Heart left ventricle (tissue), 16 donors: ENCODE measurements at regions not wholly inside any gene's neighbourhood (a gene's known extent, or its start where the extent isn't known, plus 50 kb on each side); places are given as distances from the start of the nearest gene placed in this dataset.
A peak's percentile ranks its signal among the peaks of the same experiment; 100 is the strongest.

Source experiments
- ATAC-seq, 4 donors: fragments of 200-7000 bp; cut with Tn5 transposase; one replicate each; pipeline ENCODE4 v1.9.1; 2020 to 2022; ENCODE audit warnings: moderate library complexity in 4 of 4, mild to moderate bottlenecking in 3 of 4, moderate number of reproducible peaks in 1 of 4
- DNase-seq, 5 donors: peaks; one replicate each; pipeline ENCODE4 v3.0.0-alpha.2; 2020
- H3K27ac ChIP-seq, 12 donors: fragments of 200-600 bp; sonication (generic) in 4 of 12; one replicate each; pipeline versions ENCODE4 v1.5.0 to v1.8.0; 2016 to 2022; ENCODE audit warnings: mild to moderate bottlenecking in 2 of 12
- H3K27me3 ChIP-seq, 9 donors: fragments of 200-600 bp; sonication (generic) in 2 of 9; one replicate each; pipeline versions ENCODE4 v1.5.1 to v1.8.0; 2016 to 2022; ENCODE audit warnings: mild to moderate bottlenecking in 3 of 9
- H3K36me3 ChIP-seq, 9 donors: fragments of 200-600 bp; sonication (generic) in 2 of 9; one replicate each; pipeline versions ENCODE4 v1.5.0 to v1.8.0; 2018 to 2022; ENCODE audit warnings: mild to moderate bottlenecking in 2 of 9
- H3K4me1 ChIP-seq, 12 donors: fragments of 200-600 bp; sonication (generic) in 4 of 12; one replicate each; pipeline versions ENCODE4 v1.5.0 to v1.8.0; 2016 to 2022; ENCODE audit warnings: mild to moderate bottlenecking in 3 of 12
- H3K4me3 ChIP-seq, 12 donors: fragments of 200-600 bp; sonication (generic) in 4 of 12; one replicate each; pipeline versions ENCODE4 v1.5.0 to v1.8.0; 2017 to 2022; ENCODE audit warnings: mild to moderate bottlenecking in 9 of 12, moderate library complexity in 4 of 12
- H3K9me3 ChIP-seq, 12 donors: fragments of 200-600 bp; sonication (generic) in 4 of 12; one replicate each; pipeline versions ENCODE4 v1.5.0 to v1.8.0; 2016 to 2022; ENCODE audit warnings: mild to moderate bottlenecking in 1 of 12
- CTCF ChIP-seq, 12 donors: fragments of 200-600 bp; sonication (generic) in 4 of 12; IDR thresholded peaks; one replicate each; pipeline versions ENCODE4 v1.5.0 to v1.8.0; 2018 to 2022; ENCODE audit warnings: antibody characterized with exemption in 12 of 12, mild to moderate bottlenecking in 5 of 12
- POLR2A ChIP-seq, 2 donors: fragments of 450-650 bp; IDR thresholded peaks; one replicate each; pipeline ENCODE4 v1.6.1; 2017; ENCODE audit warnings: antibody characterized with exemption in 2 of 2, mild to moderate bottlenecking in 2 of 2, moderate library complexity in 2 of 2
- WGBS, 4 donors: extraction: QIAGEN DNeasy Blood & Tissue Kit in 2 of 4; methylation state at CpG; one replicate each; pipeline versions ENCODE4 v1.1.5 to v1.1.7; 2013 to 2018; 5-methylcytosine and 5-hydroxymethylcytosine counted together
- intact Hi-C, 10 donors: fragments of 100-400 bp; cut with DNase I; formaldehyde crosslinking; loops; one replicate each; pipeline versions ENCODE4 v1.11.1 to v1.14.2; 2022
- donor health status: ischemic (EF 13 %, LVEDD 7.1; RV severe dilation, severe dysfunction).
- donor health status: healthy with polysubstance abuse.
- donor health status: DM: no; HTN: yes; CAD: no.
- donor health status: DM: no; HTN: no; CAD: no.
- donor health status: ischemic (EF 25% LVEDD 6.9; RV normal size, moderate dysfunction).
- donor health status: ischemic (EF 25% LVEDD 5.7; RV mildly dilated, moderate dysfunction).
- donor health status: healthy.
- donor health status: DM: yes; HTN: yes; CAD: no.
- donor health status: ischemic (EF 35%, LVEDD 5.7; RV mildly dilated, moderate dysfunction).
- donor health status: nonischemic (EF 11% LVEDD 7.7; RV severe dilation, severe dysfunction).
- donor health status: DM: yes; HTN: yes; CAD: no.
- donor health status: PGD.
- donor health status: ischemic (EF 29% LVEDD 5.4; RV normal size, mild dysfunction).
- donor health status: nonischemic (EF 23%, LVEDD 6.1; RV moderate dilation, normal function).

- Histone ChIP-seq H3K36me3 (no peaks in the 10 kb centered on the region), H3K4me1 (peaks cover 0 to 3% (median 0%) of the 10 kb centered on the region in 12 donors), H3K27me3 (no peaks in the 10 kb centered on the region), H3K27ac (no peak overlapping the region), H3K4me3 (no peak overlapping the region), H3K9me3 (no peaks in the 10 kb centered on the region)
- intact Hi-C loops = no loop called here
- WGBS, 4 donors = 40 to 61% (median 49%) methylated on average over 6 of the region's 6 CpGs
- ATAC-seq (peak; percentile 26 to 61 (median 54)), DNase-seq (no peak)
- TF ChIP-seq CTCF (IDR thresholded peaks at IDR 0.05) (no peak), POLR2A (IDR thresholded peaks at IDR 0.05) (no peak)
Measured at GRCh38 chr13:103156346-103156998, 90.3 kb upstream of the SLC10A2 start.

GRCh38 chr13:103153466-103153865 lies 87.2 kb upstream of the SLC10A2 start:
- DNase-seq (no peak), ATAC-seq (no peak)
- H3K36me3 ChIP-seq = no peaks in the 10 kb centered on the region
- H3K9me3 ChIP-seq = no peaks in the 10 kb centered on the region
- TF ChIP-seq POLR2A (IDR thresholded peaks at IDR 0.05) (no peak), CTCF (IDR thresholded peaks at IDR 0.05) (no peak)
- no peaks in the 10 kb centered on the region for H3K27me3 ChIP-seq
- H3K27ac ChIP-seq = no peak overlapping the region
- H3K4me1 ChIP-seq = peaks cover 0 to 3% (median 0%) of the 10 kb centered on the region in 12 donors
- intact Hi-C loops = no loop called here
- 68 to 82% (median 73%) methylated on average over 2 of the region's 2 CpGs for WGBS, 4 donors
- H3K4me3 ChIP-seq = no peak overlapping the region

GRCh38 chr13:103147961-103148360 lies 81.7 kb upstream of the SLC10A2 start:
- H3K36me3 ChIP-seq = no peaks in the 10 kb centered on the region
- ATAC-seq (no peak), DNase-seq (no peak)
- 82 to 90% (median 84%) methylated on average over 9 of the region's 9 CpGs for WGBS, 4 donors
- no peaks in the 10 kb centered on the region for H3K27me3 ChIP-seq
- H3K4me1 ChIP-seq = no peaks in the 10 kb centered on the region
- no peak overlapping the region for H3K4me3 ChIP-seq
- TF ChIP-seq POLR2A (IDR thresholded peaks at IDR 0.05) (no peak), CTCF (IDR thresholded peaks at IDR 0.05) (no peak)
- no peaks in the 10 kb centered on the region for H3K9me3 ChIP-seq
- intact Hi-C loops = loop anchor here in 2 of 10 donors (10.0 kb wide), 1 partner anchor 233 kb away; no protein-coding TSS in a partner anchor
- H3K27ac ChIP-seq = no peak overlapping the region

- no peaks in the 10 kb centered on the region for H3K27me3 ChIP-seq
- no peaks in the 10 kb centered on the region for H3K9me3 ChIP-seq
- no peak for DNase-seq
- H3K4me1 ChIP-seq = no peaks in the 10 kb centered on the region
- no peak overlapping the region for H3K4me3 ChIP-seq
- no peak overlapping the region for H3K27ac ChIP-seq
- no peaks in the 10 kb centered on the region for H3K36me3 ChIP-seq
- 69 to 87% (median 76%) methylated on average over 1 of the region's 1 CpG for WGBS, 4 donors
- no peak for TF ChIP-seq CTCF (IDR thresholded peaks at IDR 0.05)
- TF ChIP-seq POLR2A (IDR thresholded peaks at IDR 0.05) = no peak
- no peak for ATAC-seq
- intact Hi-C loops = loop anchor here in 2 of 10 donors (10.0 kb wide), 1 partner anchor 231 kb away; no protein-coding TSS in a partner anchor
Measured at GRCh38 chr13:103145442-103145841, 79.2 kb upstream of the SLC10A2 start.
